GM19240 (cell line): ENCODE measurements at regions not wholly inside any gene's neighbourhood (a gene's known extent, or its start where the extent isn't known, plus 50 kb on each side); places are given as distances from the start of the nearest gene placed in this dataset.

Experiments used
- DNase-seq: peaks from one replicate; pipeline ENCODE4 v3.0.0; 2011; ENCODE audit warnings: low spot score; ENCODE audit not compliant: insufficient read length

DNA sequence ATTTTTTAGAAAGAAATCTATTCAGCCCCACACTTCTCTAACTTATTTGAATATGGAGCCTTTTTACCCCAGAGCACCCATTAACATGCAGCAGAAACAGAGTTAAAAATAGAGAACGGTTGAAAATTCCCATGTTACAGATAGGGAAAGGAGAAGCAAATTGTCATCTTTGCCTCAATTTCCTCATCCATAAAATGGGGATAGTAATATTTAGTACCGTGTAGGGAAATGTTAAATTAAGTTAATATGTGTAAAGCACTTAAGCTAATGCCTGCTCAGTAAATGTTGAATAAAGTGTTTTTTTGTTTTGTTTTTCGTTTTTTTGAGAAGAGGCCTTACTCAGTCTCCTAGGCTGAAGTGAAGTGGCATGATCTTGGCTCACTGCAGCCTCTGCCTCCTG, 50.3 kb downstream of the NAV1 start:
- DNase-seq: no peak

DNA sequence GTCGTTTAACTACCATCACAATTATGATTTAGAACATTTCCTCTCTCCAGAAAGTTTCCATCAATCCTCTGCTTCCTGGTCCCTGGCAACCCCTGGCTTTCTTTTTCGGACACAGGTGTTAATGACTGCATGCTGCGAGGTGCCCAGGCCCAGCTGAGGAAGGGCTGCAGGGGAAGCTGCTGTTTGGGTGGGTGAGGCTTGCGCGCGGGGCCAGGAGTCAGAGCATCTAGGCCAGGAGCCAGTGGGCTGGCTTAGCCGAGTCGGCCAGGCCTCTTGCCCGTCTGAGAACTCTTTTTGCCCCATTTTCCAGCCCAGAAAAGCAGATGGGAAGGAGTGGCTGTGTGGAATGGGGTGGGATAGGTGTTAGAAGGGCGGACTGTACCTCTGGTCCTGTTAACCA, 51.5 kb downstream of the NAV1 start:
- DNase-seq: no peak

DNA sequence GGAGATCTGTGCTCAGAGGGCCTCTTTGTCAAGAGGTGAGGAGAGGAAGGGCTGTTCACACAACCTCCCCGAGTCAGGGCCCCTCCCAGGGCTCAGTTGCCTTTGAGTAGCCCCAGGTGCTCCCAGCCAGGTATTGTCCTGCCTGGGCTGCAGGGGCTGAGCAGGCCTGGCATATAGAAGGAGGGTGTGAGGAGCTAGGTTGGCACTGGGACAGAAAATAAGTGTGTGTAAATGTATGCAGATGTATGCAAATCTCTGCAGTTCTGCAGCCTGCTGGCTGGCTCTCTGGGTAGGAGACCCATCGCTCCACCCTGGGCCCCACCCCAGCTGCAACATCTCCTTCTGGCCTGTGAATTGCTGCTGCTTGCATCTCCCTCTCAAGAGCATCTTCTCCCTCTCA, 52.4 kb downstream of the NAV1 start:
- DNase-seq: no peak

DNA sequence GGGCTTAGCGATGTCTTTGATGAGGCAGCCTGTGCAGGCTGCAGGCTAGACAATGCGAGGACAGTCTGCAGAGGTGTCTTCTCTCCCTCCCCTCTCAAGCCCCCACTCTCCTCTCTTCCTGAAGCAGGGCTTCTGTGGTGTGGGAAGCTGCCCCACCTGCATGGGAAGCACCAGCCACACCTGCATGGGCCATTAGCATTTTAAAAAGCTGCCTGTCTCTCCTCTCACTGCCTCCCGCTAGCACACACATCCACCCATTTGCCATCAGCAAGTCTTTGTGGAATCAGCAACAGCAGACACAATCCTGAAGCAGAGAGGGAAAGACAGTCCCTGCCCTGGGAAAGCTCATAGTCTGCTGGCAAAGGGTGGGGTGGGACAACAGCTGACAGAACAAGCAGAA, 53.1 kb downstream of the NAV1 start:
- DNase-seq: no peak

DNA sequence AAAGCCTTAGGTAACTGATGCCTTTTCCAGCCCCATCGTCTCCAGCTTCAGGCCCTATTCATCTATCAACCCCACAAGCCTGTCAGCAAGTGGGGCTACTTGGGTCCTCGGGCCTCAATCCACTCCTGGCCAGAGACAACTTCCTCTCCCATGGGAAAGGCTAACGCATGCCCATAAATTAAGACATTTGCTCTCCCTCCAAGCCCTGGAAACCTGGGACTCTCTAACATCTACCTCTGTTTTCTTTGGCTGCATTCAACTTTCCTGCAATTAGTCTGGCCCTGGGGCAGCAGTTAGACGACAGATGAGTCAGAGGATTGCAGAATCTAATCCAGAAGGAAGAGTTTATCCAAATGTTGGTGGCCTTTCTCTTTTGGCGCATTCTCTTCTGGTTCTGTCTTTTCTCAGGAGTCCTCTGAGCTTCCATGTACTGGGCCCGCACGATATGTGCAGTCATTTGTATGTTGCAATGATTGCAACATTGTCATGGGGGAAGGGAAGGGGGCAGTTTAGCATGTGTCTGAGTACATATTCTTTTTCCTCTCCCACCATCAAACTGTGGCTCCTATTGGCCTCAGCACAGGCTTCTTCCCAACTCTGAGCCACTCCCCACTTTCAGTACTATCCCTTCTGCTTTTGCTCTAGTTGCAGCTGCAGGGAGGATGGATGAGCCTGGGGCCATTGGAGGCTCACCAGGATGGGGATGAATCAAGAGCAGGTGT, 54.4 kb downstream of the NAV1 start:
- no peak for DNase-seq

DNA sequence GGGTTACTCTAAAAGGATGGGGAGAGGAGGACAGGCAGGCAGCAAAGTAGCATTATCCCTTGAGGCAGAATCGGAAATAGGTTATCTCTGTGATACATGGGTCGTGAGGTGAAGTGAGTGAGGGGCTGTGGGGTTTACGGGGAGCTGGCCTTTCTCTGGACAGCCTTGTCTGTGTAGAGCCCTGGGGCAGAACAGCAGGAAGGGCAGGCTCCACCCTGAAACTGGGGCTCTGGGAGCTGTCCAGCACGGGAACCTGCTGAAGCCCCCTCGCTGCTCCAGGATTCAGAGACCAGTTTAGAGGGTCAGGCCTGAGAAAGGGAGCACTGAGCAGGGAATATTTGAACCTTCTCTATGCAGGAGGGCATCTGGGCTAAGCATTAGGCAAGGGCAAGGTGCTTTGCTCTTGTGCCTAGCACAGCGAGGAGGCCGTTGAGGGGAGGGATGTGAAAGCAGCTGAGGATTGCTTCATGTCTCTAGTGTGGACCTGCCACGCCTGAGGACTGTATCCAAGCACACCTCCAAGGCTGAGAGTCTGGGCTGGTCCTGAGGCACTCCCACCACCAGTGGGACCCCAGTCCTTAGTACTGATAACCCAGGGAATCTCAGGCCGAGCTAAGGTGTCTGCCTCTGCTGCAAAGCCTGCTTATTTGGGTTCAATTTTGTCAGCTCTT, 55.8 kb downstream of the NAV1 start:
- DNase-seq: no peak

DNA sequence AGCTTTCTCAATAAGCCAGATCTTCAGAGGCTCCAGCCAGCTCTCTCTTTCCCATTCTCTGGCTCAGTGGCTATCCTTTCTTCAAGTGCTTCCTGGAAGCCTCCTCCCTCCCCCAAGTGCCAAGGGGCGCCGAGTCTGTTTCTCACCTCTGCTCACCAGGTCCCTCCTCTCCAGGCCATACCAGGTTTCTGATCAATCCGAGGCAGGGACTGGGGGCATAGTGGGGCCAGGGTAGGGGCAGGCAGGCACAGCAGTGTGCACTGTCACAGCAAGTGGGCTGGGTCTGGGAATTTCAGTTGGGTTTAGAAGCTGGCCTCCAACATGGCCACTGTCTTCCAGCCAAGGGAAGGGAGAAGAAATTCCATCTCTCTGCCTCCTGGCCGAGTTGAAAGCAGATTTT, 56.5 kb downstream of the NAV1 start:
- DNase-seq: no peak

DNA sequence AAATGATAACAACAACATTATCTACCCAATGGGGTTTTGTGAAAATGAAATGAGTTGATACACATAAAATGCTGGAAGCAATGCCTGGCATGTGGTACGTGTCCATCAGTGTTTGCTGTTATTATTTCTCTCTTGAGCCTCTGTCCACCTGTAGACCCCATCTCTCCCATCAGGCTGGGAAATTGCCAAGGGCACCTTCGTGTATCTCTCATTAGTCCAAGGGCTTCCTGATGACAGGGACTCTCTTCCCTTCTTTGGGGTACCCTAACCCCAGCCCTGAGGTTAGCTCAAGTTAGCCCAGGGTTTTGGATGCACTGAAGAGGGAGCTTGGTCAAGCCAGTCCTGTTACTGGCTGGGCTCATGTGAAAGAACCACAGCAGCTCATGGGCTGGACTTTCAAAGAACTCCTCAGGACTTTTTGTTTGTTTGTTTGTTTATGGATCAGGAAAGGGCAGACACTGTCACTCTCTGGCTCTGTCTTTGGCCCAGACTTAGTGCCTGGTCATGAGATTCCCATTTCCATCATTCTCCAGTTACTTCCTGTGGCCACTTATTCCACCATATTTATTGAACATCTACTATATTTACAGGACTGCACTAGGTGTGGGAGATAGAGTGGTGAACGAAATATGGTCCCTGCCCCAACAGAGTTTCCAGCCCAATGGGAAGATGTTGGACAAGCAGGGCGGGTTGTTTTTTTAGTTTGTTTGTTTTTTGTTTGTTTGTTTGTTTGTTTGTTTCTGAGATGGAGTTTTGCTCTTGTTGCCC, 57.4 kb downstream of the NAV1 start:
- DNase-seq: no peak

DNA sequence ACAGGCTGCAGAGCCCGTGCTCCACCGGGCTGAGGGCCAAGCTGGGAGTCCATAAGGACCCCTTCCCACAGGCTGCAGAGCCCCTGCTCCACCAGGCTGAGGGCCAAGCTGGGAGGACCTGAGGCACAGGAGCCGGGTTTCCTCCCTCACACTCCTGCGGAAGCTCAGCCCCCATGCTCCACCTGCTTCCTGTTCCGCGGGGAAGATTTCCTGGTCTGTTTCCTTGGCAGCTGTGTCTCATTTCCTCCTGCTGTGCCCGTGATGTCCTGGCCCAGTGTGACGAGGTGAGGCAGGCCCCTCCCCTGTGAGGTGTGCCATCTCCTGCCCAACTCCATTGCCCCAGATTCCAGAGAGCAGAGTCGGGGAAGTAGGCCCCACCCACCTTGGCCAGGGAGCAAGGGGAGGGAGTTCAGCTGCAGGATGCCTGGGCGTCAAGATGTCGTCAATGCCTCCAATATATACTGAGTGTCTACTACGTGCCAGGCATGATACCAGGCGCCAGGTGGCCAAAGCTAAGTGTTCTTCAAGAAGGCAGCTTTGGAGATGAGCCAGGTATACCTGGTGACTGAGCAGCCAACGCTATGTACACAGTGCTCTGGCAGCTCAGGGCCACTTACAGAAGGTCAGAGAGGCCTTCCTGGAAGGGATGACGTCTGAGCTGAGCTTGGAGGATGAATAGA, 58.8 kb downstream of the NAV1 start:
- no peak for DNase-seq

DNA sequence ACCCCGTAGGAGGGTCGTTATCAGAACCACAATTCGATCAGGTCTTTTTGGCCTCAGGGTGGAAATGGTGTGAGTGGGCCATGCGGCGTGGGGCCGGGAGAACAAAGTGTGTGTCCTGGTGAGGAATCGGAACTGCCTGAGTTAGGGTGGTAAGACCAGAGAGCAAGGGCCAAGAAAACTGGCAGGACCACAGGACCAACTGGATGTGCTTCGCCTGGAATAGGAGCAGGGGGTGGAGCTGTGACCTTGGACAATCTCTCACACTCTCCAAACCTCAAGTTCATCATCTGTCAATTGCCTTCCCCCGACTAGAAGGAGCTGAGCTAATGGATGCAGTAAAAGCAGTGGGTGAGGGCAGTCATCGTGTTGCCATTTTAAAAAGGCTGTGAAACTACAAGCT, 59.5 kb downstream of the NAV1 start:
- DNase-seq: no peak

DNA sequence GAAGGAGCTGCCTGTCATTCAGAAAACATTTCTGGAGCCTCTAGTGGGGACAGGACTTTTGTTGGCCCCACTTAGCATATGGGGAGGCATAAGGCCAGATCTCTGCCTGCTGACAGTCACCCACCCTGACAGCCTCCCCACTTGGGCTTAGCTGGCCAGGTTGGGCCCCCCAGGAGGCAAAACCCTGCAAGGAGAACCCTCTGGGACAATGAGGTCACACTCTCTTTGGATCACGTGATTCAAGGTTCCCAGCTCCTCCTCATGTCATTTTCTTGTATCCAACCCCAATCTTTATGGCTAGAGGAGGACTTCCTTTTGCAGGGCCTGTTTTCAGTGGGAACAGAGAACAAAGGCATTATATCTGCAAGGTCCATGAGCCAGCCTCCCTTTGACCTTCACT, 60.0 kb downstream of the NAV1 start:
- no peak for DNase-seq

DNA sequence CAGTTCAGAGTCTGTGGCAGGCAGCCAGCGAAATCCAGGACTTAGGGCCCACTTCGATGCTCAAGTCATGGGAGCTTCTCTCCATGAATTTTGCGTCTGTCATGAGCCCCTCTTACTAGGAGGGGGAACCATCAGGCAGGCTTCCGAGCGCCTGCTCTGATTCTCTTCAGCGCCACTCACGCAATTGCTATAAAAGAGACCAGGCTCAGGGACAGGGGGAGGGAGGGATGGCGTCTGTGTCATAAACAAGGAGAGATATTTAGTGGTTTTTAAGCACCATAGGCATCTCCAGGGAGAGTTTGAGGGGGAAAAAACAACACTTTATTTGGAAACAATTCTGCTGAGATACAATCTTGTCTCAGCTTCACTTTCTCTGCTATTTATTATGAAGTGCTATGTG, 60.6 kb downstream of the NAV1 start:
- DNase-seq: no peak

DNA sequence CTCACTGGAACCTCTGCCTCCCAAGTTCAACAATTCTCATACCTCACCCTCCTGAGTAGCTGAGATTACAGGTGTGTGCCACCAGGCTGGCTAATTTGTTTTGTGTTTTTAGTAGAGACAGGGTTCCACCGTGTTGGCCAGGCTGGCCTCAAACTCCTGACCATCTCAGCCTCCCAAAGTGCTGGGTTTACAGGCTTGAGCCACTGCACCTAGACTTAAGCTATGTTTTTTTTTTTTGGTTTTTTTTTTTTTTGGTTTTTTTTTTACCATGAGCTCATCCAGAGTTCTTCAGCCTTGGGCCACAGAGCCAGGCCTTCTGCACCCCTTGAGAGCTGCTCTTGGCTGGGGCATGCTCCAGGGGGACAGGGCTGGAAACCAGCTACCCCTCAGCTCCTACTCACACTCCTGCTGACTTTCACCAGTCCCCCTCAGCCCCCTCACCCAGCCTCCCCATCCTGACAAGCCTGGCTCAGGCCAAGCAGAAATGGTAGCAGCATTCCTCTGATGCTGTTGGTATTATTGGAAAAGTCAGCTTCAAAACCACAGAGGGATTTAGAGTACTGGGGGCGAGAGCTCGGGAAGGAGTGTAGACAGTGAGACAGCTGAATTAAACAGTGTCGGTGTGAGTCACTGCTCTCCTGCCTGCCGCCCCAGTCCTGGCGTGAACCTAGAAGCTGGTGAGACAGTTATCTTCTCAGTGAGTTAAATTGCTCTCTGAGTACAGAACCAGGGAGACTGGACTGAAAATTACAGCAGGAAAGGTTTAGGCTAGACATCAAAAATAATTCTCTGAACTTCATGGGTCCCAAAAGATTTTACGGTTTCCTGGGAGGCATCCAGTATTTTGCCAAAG, 63.7 kb downstream of the NAV1 start:
- no peak for DNase-seq

DNA sequence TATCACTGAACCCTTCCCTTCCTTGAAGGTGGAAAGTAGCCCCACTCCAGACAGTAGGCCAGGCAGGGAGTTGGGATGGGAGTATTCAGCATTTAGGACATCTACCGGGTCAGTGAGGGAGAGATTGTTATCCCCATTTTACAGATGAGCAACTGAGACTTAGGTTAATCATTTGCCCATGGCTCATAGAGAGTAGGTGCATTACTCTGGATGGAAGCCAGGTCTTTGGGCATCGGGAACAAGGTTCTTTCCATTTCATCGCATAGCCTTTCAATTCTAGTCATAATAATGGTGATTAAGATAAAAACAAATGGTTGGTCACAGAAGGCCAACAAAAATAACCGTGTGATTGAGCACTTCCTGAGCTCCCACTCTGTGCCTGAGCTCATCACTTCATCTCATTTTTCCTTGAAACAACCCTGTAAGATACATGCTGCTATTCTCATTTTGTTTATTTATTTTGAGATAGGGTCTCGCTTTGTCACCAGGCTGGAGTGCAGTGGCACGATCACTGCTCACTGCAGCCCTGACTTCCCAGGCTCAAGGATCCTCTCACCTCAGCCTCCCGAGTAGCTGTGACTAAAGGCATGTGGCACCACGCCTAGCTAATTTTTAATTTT, 64.8 kb downstream of the NAV1 start:
- DNase-seq: no peak

DNA sequence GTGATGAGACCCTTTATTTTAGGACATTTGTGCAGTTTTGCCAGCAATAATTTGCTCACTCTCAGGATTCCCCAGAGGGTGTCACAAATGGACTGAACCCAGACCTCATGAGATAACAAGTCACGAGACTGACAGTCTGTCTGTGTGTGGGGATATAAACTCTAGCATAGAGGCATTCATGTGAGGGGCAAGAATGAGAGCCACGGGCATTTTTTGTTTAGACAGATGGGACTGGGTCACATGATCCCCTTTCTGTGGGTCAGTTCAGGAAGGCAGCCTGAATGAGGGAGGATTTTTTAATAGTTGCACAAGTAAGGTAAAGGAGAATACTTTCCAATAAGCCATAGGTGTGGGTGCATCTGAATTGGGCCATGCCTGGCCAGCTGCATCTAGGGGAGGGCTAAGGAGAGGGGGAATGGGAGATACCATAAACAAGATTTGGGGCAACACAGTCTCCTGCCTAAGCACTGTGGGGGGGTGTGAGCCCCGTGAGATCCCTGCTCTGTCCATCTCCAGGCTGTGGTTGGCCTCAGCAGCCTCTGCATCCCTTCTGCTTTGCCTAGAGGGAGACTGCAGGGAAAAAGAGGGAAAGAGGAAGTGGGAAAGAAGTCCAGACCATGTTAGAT, 66.6 kb downstream of the NAV1 start:
- no peak for DNase-seq

DNA sequence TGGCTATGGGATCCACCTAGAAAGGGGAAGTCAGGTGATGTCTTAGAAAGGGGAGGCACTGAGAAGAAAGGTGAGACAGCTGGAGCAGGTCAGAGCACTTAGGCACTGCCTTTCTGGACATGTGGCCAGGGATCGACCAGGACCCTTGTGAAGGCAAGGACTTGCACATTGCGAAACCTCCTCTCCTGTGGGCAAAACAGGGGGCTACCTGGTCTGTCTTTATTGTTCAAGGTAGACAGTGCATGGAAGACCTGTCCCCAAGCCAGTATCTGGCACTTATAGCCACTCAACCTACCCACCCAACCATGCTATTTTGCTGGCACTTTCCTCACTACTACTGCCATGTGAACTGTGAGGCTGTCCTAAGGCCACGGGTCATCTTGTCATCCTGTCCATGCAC, 67.2 kb downstream of the NAV1 start:
- no peak for DNase-seq

DNA sequence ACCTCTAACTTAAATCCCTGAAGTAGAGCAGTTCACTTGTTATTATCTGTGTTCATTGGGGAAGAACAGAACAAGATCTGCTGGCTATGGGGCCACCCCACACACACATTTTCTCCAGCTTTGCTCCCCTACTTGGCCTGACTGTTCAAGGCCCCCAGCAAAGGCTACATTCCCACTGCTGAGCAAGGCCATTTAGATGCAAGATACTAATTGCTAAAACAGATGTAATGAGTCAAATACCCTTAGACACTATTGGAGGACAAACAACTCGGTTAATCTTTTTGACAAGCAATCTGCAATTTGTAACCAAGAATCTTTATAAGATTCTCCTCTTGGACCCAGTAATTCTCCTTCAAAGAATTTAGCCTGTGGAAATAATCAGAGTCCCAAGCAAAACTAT, 67.7 kb downstream of the NAV1 start:
- no peak for DNase-seq

DNA sequence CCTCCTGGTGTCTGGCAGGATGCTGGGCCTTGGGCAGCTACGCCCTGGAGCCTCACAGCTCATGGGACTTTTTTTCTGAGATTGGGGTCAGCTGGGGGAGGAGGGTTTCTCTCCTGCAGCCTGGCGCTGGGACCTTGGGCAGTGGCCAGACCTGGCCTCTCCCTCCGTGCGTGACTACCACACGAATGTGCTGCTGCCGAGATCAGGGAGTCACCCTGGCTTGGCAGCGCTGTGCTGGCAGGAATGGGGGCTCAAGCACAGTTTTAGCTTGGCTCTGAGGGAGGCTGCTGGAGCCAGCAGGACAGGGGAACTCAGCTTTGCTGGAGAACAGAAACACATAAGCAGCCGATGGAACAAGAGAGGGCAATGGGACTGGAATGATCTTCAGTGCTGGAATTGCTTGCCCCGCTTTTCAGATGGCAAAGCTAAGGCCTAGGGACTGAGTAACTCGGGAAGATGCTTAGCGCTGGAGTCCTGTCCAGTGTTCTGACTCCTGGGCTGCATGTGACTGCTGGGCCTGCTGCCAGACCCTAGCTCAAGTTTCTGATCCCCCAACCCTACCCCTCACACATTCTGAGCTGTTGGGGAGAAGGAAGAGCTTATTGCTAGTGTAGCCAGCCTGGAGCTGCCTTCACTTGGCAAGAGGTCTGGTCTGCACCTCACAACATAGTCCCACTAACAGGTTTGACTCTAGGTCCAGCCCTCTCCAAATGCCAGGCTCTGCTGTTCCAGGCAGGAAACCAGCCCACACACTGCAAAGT, 69.9 kb downstream of the NAV1 start:
- DNase-seq: no peak

DNA sequence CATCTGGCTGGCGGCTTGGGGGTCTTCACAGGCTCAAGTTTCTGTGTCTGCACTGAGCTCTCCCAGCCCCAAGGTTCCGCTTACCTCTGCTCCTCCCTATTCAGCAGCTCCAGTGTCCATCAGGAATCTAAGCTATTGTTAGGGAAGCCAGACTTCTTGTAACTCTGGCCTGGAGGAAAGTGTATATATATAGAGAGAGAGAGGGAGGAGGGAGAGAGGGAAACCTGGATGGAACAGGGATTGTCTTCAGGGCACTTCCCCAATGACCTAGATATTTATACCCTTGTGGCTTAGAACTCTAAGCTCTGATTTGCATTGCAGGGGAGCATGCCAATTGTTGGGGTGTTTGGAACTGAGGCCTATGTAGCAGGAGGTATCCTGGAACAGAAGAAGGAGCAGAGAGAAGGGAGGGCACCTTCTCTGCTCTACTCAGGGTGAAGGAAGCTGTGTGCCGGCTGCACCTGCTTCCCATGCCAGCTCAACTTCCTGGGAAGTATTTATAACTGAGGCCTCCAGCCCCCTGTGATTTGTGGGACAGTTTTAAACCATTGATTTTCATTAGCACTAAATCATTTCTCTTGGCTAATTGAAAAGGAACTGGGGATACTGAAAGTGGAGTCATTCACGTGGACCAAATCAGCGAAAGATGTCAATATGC, 70.9 kb downstream of the NAV1 start:
- no peak for DNase-seq
